ENCODE measurements at regions not wholly inside any gene's neighbourhood (a gene's known extent, or its start where the extent isn't known, plus 50 kb on each side); places are given as distances from the start of the nearest gene placed in this dataset.

DNA sequence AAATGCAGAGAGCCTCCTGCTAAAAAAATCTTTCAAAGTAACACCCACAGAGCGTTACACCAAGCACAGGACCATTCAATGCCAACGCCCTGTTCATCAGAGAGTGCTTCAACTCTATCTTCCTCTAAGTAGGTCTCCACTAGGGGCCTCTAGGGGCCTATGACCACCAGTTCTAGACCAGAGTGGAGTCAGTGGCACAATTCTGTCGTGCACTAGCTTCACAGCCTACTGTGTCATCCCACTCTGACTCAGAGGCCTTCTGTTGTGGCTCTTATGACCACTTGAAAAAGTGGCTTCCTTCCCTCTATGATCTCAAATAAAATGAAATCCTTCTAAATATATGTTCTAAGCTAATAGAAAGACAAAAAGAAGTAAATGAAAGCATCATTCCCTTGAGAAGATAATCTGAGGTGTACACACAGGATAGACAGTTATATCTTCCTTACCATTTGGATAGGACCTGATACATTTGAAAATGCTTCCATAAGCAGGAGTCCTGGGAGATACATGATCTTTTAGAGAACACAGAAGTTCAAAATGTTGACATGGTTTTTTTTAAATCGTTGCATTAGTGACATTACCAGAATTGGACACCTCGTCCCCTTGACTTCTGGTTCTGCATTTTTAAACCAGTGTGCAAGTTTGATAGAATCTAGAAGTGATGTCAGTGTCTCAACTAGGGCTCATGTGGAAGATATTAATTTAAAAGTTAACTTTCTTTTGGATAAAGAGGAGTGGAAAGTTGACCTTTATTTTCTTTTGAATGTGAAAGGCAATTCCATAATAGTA lies 151.9 kb downstream of the SH3BGRL2 start:
- Histone ChIP-seq H3K9me3 (no peaks in the 10 kb centered on the region), H3K36me3 (ENCODE audit: insufficient read depth in 1 of 2, low read depth in 1 of 2) (no peaks in the 10 kb centered on the region), H3K4me3 (no peak overlapping the region), H3K27me3 (ENCODE audit: insufficient read depth in 3 of 3, low read length in 2 of 3) (no peaks in the 10 kb centered on the region), H3K4me1 (no peaks in the 10 kb centered on the region), H3K27ac (no peak overlapping the region)
- TF ChIP-seq, protein P1, sequence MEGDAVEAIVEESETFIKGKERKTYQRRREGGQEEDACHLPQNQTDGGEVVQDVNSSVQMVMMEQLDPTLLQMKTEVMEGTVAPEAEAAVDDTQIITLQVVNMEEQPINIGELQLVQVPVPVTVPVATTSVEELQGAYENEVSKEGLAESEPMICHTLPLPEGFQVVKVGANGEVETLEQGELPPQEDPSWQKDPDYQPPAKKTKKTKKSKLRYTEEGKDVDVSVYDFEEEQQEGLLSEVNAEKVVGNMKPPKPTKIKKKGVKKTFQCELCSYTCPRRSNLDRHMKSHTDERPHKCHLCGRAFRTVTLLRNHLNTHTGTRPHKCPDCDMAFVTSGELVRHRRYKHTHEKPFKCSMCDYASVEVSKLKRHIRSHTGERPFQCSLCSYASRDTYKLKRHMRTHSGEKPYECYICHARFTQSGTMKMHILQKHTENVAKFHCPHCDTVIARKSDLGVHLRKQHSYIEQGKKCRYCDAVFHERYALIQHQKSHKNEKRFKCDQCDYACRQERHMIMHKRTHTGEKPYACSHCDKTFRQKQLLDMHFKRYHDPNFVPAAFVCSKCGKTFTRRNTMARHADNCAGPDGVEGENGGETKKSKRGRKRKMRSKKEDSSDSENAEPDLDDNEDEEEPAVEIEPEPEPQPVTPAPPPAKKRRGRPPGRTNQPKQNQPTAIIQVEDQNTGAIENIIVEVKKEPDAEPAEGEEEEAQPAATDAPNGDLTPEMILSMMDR (IDR thresholded peaks at IDR 0.05), result no peak
- DNase-seq (no peak), ATAC-seq (no peak)
- 77 to 83% (median 81%) methylated on average over 5 of the region's 5 CpGs for WGBS, 3 donors
- intact Hi-C loops (cut with DNase I), result no loop called here

DNA sequence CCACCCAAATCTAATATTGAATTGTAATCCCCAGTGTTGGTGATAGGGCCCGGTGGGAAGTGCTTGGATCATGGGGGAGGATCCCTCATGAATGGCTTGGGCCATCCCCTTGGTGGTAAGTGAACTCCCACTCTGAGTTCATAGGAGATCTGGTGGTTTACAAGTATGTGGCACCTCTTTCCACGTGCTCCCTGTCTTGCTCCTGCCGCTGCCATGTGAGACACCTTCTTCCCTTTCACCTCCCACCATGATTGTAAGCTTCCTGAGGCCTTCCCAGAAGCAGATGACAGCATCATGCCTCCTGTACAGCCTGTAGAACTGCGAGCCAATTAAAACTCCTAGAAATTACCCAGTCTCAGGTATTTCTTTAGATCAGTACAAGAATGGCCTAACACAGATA lies 150.8 kb downstream of the SH3BGRL2 start:
- Histone ChIP-seq H3K9me3 (no peaks in the 10 kb centered on the region), H3K4me1 (no peaks in the 10 kb centered on the region), H3K27me3 (ENCODE audit: insufficient read depth in 3 of 3, low read length in 2 of 3) (no peaks in the 10 kb centered on the region), H3K36me3 (ENCODE audit: insufficient read depth in 1 of 2, low read depth in 1 of 2) (no peaks in the 10 kb centered on the region), H3K4me3 (no peak overlapping the region), H3K27ac (no peak overlapping the region)
- 78 to 89% (median 88%) methylated on average over 4 of the region's 4 CpGs for WGBS, 3 donors
- TF ChIP-seq, protein P1 (IDR thresholded peaks at IDR 0.05), result no peak
- no peak for ATAC-seq
- intact Hi-C loops (cut with DNase I), result no loop called here
- DNase-seq, result no peak

DNA sequence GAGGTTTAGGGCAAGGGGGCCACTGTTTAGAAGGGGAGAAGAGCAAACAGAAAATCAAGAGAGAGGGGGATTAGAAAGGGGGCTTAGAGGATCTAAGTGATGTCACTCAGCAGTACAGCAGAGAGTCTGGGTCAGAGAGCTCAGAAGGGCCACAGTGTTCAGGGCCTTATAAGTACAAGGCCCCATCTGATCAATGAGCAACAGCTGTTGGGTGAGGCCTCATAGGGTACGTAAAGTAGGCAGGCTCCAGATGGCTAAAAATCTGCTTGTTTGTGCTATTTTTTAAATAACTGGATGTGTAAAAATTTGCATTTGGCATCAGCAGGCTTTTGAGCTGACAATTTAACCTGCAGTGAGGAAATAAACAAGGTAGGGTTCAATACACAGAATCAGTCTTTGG lies 149.8 kb downstream of the SH3BGRL2 start:
- WGBS, 3 donors, result 86 to 95% (median 88%) methylated on average over 1 of the region's 1 CpG
- intact Hi-C loops (cut with DNase I), result no loop called here

DNA sequence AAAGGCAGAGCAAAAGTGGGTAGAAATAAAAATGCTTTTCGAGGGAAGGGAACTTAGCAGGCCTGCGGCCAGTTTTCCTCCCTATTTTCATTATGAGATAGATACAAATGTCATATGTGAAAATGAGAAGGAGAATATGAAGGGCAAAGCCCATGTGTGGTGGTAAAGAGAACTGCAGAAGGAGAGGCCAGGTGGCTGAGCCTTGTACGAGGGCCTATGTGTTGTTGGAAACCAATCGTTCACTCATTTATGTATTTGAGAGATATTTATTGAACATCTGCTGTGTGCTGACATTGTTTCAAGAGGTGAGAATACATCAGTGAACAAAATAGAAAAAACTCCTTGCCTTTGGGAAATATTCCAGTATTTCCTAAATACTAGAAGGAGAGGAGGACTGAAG lies 147.7 kb downstream of the SH3BGRL2 start:
- Histone ChIP-seq H3K27ac (no peak overlapping the region), H3K4me1 (no peaks in the 10 kb centered on the region), H3K4me3 (no peak overlapping the region), H3K27me3 (ENCODE audit: insufficient read depth in 3 of 3, low read length in 2 of 3) (no peaks in the 10 kb centered on the region), H3K36me3 (ENCODE audit: insufficient read depth in 1 of 2, low read depth in 1 of 2) (no peaks in the 10 kb centered on the region), H3K9me3 (no peaks in the 10 kb centered on the region)
- intact Hi-C loops (cut with DNase I), result loop anchor here in 1 of 2 donors (2.0 to 5.0 kb wide), 3 partner anchors 34 to 318 kb away; no protein-coding TSS in a partner anchor
- WGBS, 3 donors, result 91 to 94% (median 92%) methylated on average over 4 of the region's 4 CpGs
- TF ChIP-seq, protein P1 (IDR thresholded peaks at IDR 0.05), result no peak
- no peak for DNase-seq
- no peak for ATAC-seq

More for the DNA sequence above, 149.8 kb downstream of the SH3BGRL2 start:
- H3K27ac ChIP-seq, result no peak overlapping the region
- no peaks in the 10 kb centered on the region for H3K36me3 ChIP-seq (ENCODE audit: insufficient read depth in 1 of 2, low read depth in 1 of 2)
- no peak overlapping the region for H3K4me3 ChIP-seq
- TF ChIP-seq, protein P1 (IDR thresholded peaks at IDR 0.05), result no peak
- H3K4me1 ChIP-seq, result no peaks in the 10 kb centered on the region
- no peak for DNase-seq
- no peaks in the 10 kb centered on the region for H3K9me3 ChIP-seq
- no peaks in the 10 kb centered on the region for H3K27me3 ChIP-seq (ENCODE audit: insufficient read depth in 3 of 3, low read length in 2 of 3)
- no peak for ATAC-seq

Data from psoas muscle (tissue), 7 donors.